NCI-H748 (cell line): ENCODE measurements at regions not wholly inside any gene's neighbourhood (a gene's known extent, or its start where the extent isn't known, plus 50 kb on each side); places are given as distances from the start of the nearest gene placed in this dataset.
"Not testable (repeated sequence)": the region's sequence is repeated elsewhere in the genome, so short reads cannot be mapped to it uniquely, and the experiment has no call there.

Experiments
- DNase-seq: peaks from one replicate; lab custom pipeline; 2025; ENCODE audit not compliant: unreplicated experiment; lab: John Stamatoyannopoulos, UW

- DNase-seq: no peak
Observed at GRCh38 chr17:70564006-70564620, 394.8 kb downstream of the KCNJ2 start.

DNA sequence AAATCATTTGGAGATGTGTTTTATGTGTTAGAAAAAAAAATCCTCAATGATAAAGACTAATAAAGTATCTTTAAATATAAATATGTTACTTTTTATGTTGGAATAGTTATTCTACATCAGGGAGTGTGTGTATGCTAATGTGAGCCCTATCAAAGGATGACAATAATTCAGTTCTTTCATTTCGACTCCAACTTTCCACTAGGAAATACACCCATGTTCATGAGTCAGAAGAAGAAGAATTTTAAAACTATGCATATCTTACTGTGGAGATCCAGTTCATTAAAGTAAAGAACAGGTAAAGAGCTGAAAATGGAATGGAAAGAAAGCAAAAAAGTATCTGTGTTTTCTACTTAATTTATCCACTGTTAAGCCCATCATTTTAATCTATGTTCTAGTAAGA lies 399.8 kb downstream of the KCNJ2 start:
- DNase-seq: no peak

- DNase-seq: no peak
Observed at GRCh38 chr17:70577456-70577855, 408.1 kb downstream of the KCNJ2 start.

- DNase-seq: no peak
Observed at GRCh38 chr17:70581459-70581858, 412.1 kb downstream of the KCNJ2 start.

DNA sequence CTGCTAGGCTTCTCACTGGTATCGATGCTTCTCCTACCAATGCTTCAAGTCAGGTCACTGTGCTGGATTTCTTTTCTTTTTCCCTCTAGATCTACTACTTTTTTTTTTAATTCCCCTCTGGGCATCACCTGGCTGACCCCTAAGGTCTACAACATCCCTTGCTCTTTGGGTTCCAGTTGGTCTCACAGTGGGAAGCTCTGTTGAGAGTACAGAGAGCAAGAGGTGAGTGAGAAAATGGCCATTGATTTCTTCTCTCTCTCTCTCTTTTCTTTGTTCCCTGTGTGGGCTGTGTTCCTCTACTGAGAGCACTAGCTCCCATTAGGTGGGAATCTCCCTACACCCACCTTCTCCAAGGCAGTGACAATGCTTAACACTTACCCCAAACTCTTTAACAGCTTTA lies 413.4 kb downstream of the KCNJ2 start:
- DNase-seq: no peak

DNA sequence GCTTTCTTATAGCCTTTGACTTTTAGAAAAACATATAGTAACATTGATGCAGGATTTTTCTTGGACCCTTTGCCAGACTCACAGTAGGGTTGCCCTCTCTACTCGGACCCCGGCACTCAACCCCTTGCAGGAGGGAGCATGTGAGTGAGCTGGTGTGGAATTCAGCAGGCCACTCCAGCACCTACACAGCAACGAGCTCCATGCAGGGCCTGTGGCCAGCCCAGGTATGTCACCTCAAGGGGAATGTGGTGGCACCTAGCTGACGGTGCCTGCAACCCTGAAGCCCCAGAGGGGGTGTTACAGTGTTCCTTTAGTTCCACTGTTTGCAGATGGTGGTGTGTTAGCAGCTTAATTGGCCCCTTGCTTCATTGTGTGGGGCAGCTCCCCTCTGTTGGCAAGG lies 414.9 kb downstream of the KCNJ2 start:
- DNase-seq: no peak

GRCh38 chr17:70588003-70588402 lies 418.7 kb downstream of the KCNJ2 start:
- DNase-seq: no peak

DNA sequence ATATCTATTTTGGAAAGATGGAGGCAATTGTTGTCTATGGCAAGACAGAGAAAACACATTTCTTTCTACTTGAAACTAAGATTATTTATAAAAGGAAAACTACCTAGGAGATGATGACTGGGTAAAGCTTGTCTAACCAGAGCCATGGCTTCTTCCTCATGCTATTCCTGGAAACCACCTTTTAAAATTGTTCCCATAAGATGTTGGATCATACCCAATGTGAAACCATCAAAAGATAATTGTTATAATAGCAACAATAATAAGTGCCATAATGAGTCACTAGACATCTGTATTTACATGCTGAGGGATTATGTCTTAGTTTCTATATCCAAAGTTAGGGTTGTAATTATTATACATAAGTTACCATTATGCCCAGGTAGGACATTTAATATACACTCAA lies 428.4 kb downstream of the KCNJ2 start:
- no peak for DNase-seq

- no peak for DNase-seq
Observed at GRCh38 chr17:70599198-70599597, 429.9 kb downstream of the KCNJ2 start.

DNA sequence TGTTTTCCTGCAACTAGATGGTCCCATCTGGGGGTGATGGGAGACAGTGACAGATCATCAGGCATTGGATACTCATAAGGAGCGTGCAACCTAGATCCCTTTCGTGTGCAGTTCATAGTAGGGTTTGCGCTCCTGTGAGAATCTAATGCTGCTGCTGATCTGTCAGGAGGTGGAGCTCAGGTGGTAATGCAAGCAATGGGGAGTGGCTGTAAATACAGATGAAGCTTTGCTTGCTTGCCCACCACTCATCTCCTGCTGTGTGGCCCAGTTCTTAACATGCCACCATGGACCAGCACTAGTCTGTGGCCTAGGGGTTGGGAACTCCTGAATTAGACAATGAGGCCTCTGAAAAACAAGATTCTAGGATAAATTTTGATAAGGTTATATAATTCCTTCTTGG lies 430.6 kb downstream of the KCNJ2 start:
- DNase-seq: not testable (repeated sequence)

DNA sequence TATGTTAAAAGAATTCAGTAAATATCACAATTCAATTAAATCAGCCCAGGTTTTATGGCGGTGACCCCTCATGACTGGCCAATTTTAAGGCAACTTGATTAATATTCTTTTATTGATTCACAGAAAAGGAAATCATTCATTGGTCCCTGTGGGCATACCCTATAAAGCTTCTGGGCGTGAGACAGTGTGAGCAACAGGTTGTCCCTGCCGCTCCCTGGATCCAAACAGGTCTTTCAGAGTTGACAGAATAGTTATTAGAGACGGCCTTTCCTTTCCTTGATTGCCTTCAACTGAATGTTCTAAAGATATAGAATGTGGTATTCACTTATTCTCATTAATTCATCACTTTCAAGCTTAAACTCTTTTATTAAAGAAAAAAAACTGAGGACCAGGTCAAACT lies 433.9 kb downstream of the KCNJ2 start:
- DNase-seq: no peak

DNA sequence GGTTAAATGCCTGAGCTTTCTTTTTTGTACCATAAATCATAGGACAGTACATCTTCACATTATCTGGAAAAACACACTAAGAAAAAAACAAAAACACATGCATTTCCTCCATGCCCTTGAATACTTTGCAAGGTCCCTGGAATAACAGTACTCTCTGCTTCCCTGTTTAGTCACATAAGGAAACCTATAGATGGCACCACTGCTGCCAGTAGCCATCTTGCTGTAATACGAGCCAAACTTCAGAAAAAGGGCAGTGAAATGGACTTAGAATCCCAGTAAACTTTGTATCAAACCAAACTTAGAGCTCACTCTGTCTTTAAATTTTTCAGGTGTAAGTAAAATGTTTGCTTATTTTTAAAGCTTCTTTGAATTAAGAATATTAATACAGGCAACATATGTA lies 435.5 kb downstream of the KCNJ2 start:
- peak; percentile 15 for DNase-seq

DNA sequence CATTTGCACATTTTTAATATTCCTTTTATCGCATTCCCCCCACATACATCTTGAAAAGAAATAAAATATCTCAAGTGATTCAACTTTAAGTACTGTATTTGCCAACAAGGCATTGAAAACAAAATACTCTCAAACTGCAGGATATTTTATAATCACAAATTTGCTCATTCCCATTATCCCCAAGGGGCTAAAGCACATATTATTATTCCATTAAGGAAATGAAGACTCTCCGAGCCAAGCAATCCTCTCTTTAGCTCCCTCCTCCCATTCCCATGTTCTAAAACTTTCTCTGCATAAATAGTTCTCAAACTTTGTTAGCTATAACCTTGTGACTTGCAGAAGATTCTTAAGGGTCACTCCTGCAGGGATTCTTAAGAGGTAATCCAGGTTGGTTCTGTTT lies 436.8 kb downstream of the KCNJ2 start:
- no peak for DNase-seq

- no peak for DNase-seq
Observed at GRCh38 chr17:70608193-70608592, 438.9 kb downstream of the KCNJ2 start.

- DNase-seq: no peak
Observed at GRCh38 chr17:70608957-70609356, 439.6 kb downstream of the KCNJ2 start.

DNA sequence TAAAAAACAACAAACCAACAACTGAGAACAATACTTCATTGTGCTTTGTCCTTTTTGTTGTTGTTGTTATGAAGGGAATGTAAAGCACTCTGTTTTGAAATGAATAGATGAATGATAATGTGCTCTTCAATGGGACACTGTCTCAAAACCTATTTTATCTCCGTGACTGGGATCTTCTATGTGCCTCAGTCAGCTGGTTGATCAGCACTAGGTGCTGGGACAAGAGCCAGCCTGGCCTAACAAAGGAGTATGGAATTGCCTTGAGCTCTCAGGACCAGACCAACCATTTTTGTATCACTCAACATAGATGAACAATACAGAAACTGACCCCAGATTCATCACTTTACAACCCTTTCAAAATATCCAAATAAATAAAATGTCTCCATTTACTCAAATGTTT lies 440.2 kb downstream of the KCNJ2 start:
- DNase-seq: no peak

GRCh38 chr17:70610161-70610560 lies 440.8 kb downstream of the KCNJ2 start:
- DNase-seq: no peak

DNA sequence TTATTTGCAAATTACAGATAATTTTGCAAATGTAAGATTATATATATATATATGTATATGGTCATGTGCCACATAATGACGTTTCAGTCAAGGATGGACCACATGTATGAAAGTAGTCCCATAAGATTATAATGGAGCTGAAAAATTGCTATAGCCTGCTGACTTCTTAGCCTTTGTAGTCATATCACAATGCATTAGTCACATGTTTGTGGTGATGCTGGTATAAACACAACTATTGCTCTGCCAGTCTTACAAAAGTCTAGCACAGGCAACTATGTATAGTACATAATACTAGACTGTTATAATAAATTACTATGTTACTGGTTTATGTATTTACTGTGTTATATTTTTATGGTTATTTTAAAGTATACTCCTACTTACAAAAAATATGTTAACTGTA lies 444.3 kb downstream of the KCNJ2 start:
- no peak for DNase-seq

DNA sequence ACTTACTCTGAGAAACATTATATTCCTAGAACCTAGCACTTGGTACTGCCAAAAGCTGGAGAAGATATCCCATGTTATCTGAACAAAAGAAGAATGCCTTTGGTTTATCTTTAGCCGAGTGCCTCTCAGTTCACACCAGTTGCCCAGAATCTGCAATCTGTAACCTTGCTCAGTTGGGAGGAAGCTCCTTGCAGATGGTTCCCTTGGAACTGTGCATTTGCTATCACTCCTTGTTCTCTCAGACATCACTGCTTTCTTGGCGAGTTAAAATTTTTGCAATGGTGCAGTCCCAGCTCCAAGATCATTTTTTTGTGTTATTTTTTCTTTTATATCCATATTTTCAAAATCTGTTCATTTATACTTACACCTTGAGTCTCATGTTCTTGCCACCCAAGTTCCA lies 446.5 kb downstream of the KCNJ2 start:
- DNase-seq: no peak

- no peak for DNase-seq
Observed at GRCh38 chr17:70618641-70619040, 449.3 kb downstream of the KCNJ2 start.

- no peak for DNase-seq
Observed at GRCh38 chr17:70621566-70621965, 452.2 kb downstream of the KCNJ2 start.

DNA sequence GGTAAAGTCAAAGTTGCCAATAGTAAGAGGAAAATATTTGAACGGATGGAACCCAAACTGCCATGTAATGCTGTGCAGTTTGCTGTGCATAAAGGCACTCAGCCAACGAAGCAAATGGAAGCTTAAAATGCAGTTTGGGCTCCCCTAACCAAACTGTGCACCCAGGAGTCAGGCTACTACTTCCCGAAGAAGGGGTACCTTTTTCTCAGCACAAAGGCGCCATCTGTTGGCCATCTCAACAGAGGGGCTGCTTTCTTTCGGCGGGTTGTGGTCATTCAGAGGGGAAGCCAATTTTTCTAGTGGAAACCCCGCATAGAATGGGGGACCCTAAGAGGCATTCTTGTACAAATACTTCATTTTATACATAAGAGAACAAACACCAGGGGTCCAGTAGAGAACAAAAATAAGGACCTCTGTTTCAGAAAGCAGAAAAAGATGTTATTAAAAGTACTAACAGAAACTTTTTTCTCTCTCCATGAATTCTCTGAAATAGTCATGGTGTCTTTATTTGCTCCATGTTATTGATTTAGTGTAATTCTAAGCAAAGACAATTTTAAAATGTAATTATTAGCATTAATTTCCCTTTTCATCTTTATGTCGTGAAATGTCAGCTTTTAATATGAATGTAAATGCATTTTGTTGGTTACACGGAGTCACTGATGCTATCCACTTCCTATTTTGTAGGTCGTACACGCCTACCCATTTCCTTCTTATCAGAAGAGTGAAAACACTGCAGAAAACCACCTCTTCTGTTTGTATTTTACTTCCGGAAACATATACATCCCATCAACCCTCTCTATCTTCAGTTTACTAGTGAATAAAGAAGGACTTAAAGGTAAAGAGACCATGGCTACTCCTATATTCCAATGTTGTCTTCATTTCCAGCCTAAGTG lies 453.3 kb downstream of the KCNJ2 start:
- peak; percentile 68 for DNase-seq

- DNase-seq: no peak
Observed at GRCh38 chr17:70624211-70624610, 454.9 kb downstream of the KCNJ2 start.
